ENCODE measurements at regions not wholly inside any gene's neighbourhood (a gene's known extent, or its start where the extent isn't known, plus 50 kb on each side); places are given as distances from the start of the nearest gene placed in this dataset.

DNA sequence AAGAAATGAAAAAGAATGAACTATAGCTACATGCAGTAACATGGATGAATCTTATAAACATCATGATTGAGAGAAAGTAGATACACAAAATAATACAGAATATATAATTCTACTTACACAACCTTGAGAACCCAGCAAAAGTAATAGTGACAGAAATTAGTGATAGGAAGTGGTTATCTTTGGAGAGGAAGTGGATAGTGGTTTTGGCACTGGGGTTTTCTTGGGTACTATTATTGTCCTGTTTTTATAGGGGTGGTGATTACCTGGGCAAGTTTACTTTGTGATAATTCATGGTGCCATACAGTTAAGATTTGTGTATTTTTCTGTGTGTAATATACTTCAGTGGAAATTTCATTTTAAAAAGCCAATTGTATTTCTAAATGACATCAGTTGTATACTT, 352.7 kb downstream of the AEBP2 start:
- no peak for DNase-seq
- H3K27ac Mint-ChIP-seq, result no peak overlapping the region
- H3K4me1 Mint-ChIP-seq (ENCODE audit: low read depth), result no peaks in the 10 kb centered on the region
- H3K9me3 Mint-ChIP-seq, result no peaks in the 10 kb centered on the region
- TF ChIP-seq, protein P1, sequence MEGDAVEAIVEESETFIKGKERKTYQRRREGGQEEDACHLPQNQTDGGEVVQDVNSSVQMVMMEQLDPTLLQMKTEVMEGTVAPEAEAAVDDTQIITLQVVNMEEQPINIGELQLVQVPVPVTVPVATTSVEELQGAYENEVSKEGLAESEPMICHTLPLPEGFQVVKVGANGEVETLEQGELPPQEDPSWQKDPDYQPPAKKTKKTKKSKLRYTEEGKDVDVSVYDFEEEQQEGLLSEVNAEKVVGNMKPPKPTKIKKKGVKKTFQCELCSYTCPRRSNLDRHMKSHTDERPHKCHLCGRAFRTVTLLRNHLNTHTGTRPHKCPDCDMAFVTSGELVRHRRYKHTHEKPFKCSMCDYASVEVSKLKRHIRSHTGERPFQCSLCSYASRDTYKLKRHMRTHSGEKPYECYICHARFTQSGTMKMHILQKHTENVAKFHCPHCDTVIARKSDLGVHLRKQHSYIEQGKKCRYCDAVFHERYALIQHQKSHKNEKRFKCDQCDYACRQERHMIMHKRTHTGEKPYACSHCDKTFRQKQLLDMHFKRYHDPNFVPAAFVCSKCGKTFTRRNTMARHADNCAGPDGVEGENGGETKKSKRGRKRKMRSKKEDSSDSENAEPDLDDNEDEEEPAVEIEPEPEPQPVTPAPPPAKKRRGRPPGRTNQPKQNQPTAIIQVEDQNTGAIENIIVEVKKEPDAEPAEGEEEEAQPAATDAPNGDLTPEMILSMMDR (IDR thresholded peaks at IDR 0.05), result no peak
- H3K4me3 Mint-ChIP-seq, result no peak overlapping the region
- H3K36me3 Mint-ChIP-seq (ENCODE audit: low read depth), result no peaks in the 10 kb centered on the region
- no peaks in the 10 kb centered on the region; the same call in 1 of the 2 replicates for H3K27me3 Mint-ChIP-seq (ENCODE audit: insufficient read depth)

DNA sequence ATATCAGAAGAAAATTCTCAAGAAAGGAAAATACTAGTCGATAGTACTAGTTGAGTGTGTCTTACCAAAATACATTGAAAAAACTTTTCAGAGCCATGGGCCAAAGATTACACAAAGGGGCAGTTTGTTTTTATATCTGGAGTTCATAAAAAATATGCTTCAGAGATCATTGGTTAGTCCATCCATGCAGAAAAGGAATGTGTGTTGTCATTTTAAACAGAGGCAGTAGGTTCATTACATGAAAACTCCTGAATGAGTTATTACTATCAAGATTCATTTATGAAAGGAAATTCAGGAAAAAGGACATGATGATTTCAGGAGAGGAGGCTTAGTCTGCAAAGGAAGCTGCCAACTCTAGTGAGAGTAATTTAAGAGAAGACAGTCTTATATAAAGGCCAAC, 354.8 kb downstream of the AEBP2 start:
- Mint-ChIP-seq H3K27me3 (ENCODE audit: insufficient read depth) (no peaks in the 10 kb centered on the region; the same call in 1 of the 2 replicates), H3K36me3 (ENCODE audit: low read depth) (no peaks in the 10 kb centered on the region), H3K27ac (no peak overlapping the region), H3K4me1 (ENCODE audit: low read depth) (no peaks in the 10 kb centered on the region), H3K4me3 (no peak overlapping the region), H3K9me3 (no peaks in the 10 kb centered on the region)
- TF ChIP-seq, protein P1 (IDR thresholded peaks at IDR 0.05), result no peak
- no peak for DNase-seq

DNA sequence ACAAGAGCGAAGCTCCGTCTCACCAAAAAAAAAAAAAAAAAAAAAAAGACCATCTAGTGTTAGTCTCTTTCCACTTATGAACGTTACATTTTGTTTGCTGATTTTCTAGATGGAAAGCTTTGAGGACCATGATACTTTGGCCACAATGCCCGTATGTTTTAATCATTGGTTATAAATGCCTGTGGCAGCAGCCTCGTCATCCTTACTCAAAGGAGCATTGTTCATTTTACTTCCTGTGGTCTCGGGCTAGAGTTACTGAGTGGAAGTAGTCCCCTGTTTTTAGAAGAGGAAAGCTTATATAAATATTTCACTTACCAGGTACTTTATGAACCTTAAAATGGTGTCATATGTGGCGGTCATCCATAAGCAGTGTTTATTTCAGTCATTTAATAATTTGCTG, 359.9 kb downstream of the AEBP2 start:
- H3K4me3 Mint-ChIP-seq, result no peak overlapping the region
- DNase-seq, result no peak
- no peaks in the 10 kb centered on the region for H3K4me1 Mint-ChIP-seq (ENCODE audit: low read depth)
- TF ChIP-seq, protein P1 (IDR thresholded peaks at IDR 0.05), result no peak
- no peak overlapping the region for H3K27ac Mint-ChIP-seq
- H3K9me3 Mint-ChIP-seq, result no peaks in the 10 kb centered on the region
- H3K27me3 Mint-ChIP-seq (ENCODE audit: insufficient read depth), result peaks cover 2% of the 10 kb centered on the region
- no peaks in the 10 kb centered on the region for H3K36me3 Mint-ChIP-seq (ENCODE audit: low read depth)

DNA sequence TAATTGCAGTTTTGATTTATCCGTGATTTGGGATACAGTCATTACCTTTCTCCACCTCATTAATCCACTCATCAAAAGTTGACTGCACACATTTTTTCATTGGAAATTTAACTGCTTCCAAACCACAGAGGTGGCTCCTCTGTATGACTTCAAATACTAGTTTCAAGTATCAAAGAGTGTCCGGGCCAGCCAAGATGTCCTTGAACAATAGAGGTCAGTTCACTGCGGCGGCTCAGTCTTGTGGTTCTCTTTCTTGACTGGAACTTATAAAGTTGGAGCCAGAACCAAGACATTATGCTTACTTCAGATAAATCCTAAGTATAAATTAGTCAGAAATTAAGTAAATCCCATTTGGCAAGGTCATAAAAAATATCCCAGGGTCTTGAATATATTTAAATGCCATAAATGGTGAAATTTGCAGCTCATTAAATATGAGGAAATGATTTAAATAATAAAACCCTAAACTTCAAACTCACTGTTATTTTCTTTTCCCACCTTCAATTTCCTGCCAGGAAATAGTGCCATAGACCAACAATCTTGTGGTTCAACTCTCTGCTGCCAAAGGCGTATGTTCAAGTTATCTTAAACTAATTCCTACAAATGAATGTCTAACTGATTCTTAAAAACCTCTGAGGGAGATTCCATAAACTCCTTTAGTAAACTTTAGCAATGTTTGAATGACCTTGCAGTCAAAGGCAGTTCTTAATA, 360.8 kb downstream of the AEBP2 start:
- no peak for DNase-seq
- Mint-ChIP-seq H3K9me3 (no peaks in the 10 kb centered on the region), H3K27me3 (ENCODE audit: insufficient read depth) (peaks cover 2% of the 10 kb centered on the region), H3K27ac (no peak overlapping the region), H3K4me1 (ENCODE audit: low read depth) (no peaks in the 10 kb centered on the region), H3K4me3 (no peak overlapping the region), H3K36me3 (ENCODE audit: low read depth) (no peaks in the 10 kb centered on the region)
- TF ChIP-seq, protein P1 (IDR thresholded peaks at IDR 0.05), result no peak

DNA sequence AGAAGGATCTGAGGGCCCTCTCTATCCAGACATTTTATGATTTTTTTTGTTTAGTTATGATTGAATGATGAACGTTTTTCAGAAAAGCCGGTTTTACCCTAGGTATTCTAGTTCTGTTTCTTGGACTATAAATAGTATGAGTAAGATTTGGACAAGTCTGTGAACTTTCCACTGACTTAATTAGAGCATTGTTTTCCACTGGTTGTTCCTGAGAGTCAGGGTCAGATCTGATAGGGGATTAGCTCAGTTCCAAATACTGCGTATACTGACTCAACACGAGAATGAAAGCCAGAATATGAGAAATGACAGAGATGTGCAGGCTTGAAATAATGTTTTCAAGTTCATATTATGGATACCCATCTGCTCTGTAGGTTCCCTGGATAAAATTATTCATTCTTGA, 361.6 kb downstream of the AEBP2 start:
- no peak overlapping the region for H3K4me3 Mint-ChIP-seq
- H3K27ac Mint-ChIP-seq, result no peak overlapping the region
- H3K27me3 Mint-ChIP-seq (ENCODE audit: insufficient read depth), result peaks cover 2% of the 10 kb centered on the region
- H3K4me1 Mint-ChIP-seq (ENCODE audit: low read depth), result no peaks in the 10 kb centered on the region
- H3K9me3 Mint-ChIP-seq, result no peaks in the 10 kb centered on the region
- TF ChIP-seq, protein P1 (IDR thresholded peaks at IDR 0.05), result no peak
- no peaks in the 10 kb centered on the region for H3K36me3 Mint-ChIP-seq (ENCODE audit: low read depth)
- no peak for DNase-seq
